Stimulated activated naive CD8-positive, alpha-beta T cell treated with anti-CD3 and anti-CD28 coated beads, Interleukin-15, Interleukin-2, amounts not matched to agents 100 U/mL and 50 U/mL, for 24 hours (primary cell): ENCODE measurements at regions not wholly inside any gene's neighbourhood (a gene's known extent, or its start where the extent isn't known, plus 50 kb on each side); places are given as distances from the start of the nearest gene placed in this dataset.
"Not testable (repeated sequence)": the region's sequence is repeated elsewhere in the genome, so short reads cannot be mapped to it uniquely, and the experiment has no call there.

Source experiments
- ATAC-seq: fragments of 150-1000 bp; cut with Tn5 transposase; one replicate; pipeline ENCODE4 v1.10.0; 2021
- DNase-seq: peaks from one replicate; pipeline ENCODE4 v3.0.0; 2021

DNA sequence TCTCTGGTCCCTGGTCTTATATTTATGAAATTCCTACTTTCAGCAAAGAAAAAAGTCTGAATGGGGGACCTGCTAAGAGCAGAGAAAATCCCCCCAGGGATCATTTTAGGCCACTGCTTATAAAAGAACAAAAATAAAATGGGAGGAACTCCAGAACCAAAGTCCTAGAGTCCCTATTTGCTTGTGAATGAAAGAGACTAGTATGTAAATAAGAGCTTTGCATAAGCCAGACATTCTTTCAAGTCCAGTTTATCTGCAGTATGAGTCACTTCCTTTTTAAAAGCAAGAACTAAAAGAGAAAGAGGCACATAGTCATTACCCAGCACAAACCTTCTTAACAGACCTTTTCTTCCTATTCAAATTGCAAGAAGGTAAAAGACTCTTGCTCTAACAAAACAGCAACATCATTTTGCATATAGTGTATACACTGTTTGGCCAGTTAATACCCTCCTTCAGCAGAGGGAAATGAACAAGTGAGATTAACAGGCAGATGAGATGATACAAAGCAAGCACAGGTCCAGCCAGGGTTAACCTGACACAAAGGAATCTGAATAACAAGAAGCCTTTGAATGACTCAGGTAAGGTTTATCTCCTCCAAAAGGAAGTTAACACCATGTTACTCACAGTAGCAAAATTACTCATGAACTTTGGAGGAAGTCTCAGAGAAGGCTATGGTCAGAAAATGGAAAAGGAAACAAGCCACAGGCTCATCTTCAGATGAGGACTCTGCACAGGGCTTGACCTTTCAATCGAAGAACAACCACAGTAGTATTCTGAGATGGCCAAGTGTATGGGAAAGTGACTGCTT lies 87.3 kb downstream of the PHLDA1 start:
- DNase-seq (no peak), ATAC-seq (peak; percentile 94)

DNA sequence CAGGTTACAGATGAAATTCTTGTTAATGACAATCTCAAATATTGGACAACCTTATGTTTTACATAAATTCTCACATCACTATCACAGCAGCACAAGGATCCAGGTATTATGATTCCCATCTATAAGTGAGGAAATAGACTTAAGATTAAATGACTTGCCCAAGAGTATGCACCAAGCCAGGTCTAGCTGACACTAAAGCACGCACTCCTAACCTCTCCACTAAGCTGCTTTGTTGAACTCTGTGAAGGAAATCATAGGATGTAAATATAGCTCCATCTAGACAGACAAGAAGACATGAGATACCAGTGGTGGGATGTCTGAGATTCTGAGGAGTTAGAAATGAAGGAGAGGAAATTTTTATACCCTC lies 87.9 kb downstream of the PHLDA1 start:
- DNase-seq (no peak), ATAC-seq (no peak)

DNA sequence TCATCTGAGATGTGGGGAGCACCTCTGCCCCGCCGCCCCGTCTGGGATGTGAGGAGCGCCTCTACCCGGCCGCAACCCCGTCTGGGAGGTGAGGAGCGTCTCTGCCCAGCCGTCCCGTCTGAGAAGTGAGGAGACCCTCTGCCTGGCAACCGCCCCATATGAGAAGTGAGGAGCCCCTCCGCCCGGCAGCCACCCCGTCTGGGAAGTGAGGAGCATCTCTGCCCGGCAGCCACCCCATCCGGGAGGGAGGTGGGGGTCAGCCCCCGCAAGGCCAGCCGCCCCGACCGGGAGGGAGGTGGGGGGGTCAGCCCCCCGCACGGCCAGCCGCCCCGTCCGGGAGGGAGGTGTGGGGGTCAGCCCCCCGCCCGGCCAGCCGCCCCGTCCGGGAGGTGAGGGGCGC lies 89.9 kb downstream of the PHLDA1 start:
- not testable (repeated sequence) for ATAC-seq, DNase-seq

DNA sequence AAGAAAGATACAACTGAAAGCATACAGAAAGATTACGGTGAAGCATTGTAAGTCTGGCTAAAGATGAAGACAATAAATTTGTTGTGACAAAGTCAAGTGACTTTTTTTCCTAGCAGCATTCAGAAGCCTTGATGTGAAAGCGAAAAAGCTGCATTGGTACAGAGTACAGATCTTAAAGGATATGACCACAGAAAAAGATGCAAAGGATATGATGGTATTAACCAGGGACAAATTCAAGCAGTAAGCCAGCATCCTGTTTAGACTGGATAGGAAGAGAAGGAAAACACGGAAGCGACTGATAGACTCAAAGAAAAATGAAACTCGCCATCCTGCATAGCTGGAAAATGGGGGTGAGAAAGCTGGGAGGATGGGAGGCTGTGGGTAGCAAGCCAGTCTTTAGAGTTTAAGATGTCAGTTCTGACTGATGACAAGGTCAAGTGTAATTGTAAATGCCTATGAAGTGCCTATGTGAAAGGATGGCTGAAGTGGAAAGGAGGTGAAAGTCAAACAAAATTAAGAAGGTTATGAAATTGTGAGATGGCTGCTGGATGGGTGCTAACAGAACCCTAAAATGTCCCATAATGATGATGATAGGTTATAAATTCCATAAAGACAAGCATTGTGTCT lies 92.4 kb downstream of the PHLDA1 start:
- DNase-seq (no peak), ATAC-seq (peak; percentile 39)

DNA sequence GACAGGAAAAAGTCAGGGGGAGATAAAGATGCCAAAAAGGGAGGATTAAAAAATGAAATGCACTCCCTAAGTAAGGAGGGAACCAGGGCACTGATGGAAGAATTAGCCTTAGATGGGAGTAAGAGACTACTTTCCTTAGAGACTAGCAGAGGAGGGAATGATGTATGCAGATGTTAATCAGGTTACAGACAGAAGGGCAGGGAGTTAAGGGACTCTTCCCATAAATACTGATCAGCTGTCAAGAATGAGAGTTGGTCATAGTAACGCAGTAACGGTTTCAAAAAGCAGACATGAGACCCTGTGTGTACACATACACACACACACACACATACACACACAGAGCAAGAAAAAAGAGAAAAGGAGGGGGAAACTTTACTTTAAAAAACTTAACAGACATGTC lies 93.4 kb downstream of the PHLDA1 start:
- DNase-seq (no peak), ATAC-seq (no peak)

DNA sequence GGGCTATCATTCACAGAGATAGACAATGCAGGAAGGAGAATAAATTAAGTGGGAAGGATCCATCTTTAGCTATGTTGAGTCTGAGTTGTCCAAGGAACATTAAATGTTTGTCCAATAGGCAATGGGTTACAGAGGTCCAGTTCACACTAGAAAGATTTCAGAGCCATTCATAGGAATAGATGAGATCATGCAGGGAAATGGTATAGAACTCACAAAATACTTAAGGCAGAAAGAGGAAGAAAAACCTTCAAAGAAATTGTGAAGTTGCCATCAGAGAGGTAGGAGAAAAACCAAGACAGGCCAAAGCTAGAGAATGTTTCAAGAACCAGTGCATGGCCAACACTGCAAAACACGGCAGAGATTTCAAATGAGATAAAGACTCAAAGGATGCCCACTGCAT lies 94.1 kb downstream of the PHLDA1 start:
- DNase-seq (no peak), ATAC-seq (no peak)

DNA sequence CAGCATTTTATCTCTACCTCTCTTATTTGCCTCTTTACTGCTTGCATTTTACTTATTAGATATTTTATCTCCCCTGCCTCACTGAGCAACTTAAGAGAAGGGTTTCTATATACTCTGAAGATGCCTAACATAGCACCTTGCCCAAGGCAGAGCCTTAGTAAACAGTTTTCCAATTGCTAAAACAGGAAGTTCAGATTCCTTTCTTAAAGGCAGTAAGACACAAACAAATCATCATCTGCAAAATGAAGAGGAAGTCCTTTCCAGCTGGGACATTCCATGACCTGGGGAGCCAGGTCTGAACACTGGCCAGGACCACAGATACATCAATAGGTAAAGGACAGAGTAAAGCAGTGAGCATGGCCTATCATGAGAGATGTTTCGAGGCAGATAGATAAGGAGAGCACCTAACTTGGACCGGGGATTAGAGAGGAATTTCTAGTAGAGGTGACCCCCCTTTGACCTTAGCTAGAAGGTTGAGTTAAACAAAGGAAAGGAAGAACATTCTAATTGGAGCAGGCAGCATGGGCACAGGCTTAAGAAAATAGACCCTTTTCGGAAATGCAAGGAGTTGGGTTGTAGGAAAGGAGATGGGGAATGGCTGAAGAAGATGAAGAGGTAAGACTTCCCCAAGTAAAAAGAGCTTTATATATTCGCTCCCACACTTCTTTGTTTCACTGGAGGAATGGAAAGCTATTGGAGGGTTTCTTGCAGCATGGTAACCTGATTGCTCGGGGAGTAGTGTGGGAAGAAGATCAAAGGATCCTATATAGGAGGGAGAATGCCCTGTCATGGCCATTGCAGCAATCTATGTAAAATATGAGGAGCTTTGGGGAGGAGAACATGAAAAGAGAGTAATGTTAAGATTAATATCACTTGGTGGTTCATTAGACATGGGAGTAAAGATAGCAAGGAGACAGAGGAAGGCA lies 94.8 kb downstream of the PHLDA1 start:
- DNase-seq = no peak
- no peak for ATAC-seq

DNA sequence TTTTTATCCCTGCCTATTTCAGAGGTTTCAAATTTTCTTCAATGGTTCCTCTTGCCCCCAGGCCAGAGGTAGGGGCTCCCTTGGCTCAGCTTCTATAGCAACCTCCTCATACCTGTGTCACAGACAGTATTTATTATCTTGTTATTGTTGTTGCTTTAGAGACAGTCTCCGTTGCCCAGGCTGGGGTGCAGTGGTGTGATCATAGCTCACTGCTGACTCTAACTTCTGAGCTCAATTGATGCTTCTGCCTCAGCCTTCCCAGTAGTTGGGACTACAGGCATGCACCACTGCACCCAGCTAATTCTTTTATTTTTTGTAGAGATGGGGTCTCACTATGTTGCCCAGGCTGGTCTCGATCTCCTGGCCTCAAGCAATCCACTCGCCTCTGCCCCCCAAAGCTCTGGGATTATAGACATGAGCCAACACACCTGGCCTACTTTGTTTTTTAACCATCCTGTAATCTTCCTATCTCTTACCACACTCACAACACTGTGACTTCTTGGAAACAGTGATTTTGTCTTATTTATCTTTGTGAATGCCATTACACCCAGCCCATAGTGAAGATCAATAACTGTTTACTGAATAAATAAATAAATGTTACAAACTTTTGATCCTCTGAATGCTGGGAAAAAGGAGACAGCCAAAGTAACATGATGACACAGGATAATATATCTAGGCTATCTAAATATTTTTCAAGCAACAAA lies 95.9 kb downstream of the PHLDA1 start:
- ATAC-seq (no peak), DNase-seq (no peak)

DNA sequence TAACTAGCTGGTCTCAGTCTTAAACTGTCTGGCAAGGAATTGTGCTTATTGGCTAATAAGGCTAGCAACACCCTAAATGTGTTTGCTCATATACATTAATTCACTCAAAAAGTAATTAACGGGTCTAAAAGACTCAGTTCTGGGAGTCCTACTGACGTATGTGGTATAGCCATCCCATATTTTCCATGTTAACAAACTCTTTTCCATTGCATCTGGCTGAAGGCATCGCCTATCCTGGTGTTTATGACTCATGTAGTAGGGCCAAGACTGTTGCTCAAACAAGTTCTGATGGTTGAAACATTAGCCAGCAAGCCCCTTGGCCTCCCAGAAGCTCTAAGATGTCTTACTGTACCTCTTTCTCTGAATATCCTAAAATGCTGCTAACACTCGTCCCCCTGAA lies 98.5 kb downstream of the PHLDA1 start:
- DNase-seq (no peak), ATAC-seq (peak; percentile 26)

DNA sequence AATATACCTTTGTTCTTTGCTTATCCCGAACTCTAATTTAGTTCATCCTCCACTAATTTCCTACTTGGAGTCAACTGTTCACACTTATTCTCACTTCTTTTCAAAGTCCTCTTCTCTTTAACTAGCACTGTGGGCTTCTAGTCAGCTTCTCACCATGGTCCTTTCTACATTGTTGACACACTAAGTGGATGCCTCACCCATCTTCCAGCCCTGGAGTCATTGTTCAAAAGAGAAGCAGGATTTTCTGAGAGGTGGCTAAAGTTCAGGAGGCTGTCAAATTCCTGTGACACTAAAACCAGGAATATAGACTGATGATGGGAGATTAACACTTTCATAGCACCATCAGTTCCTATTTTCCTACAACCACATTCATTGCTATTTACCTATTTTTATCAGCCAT lies 99.3 kb downstream of the PHLDA1 start:
- ATAC-seq (no peak), DNase-seq (no peak)

DNA sequence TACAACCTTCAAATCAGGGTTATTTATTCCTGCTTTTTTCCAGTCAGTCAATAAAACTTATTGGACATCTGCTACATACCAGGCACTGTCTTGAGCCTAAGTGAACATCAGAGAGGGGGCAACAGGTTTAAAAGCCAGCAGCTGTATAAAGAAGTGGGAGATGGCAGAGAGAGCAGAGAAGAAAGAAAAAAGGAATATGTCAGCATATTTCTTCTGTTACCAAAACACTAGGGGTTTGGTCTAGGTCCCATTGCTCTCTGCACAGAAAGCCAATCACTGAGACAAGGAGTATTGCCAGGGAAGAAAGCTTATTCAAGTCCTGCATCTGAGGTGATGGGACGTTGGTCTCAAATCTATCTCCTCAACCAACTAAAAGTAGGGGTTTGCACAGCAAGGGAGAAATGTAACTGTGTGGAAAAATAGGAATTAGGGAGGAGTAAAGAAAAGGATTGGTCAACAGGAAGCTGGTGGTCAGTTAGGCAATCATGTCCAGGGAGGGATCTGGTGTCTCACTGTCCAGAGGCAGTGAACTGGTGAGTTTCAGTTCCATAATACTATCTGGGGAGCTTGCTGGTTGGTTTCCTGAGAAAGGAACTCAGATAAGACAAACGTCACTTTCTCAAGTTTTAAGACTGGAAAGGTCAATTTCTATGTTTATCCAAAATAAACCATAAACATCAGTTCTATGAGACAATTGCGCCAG lies 107.5 kb downstream of the PHLDA1 start:
- no peak for ATAC-seq

DNA sequence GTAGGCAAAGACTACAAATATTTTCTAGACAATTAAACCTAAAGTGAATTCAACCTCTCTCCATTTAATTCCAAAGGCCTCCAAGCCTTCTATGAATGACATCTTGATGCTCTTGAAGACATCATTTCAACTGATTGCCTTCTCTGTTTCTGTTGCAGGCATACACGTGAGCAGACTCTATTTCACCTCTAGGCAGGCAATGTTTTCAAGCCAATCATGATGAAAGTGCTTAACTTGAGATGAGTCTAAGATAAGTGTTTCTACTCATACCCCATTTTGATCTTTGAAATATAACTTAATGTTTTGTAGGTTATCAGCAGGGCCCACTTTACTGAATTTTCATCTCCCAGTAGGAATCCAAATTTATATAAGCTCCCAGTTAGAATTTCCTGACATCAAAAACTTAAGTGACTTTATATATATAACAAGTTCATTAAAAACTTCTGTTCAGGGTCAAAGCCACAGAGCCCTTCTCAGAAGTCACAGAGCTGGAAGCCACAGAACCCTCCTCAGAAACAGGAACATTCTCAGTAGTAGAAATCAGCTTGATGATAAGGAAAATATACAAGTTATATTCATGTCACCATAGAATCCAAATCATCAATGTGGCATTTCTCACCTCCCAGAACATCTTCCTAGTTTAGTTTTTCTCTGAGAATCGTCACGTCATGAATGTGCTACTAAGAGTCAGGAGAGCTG lies 108.5 kb downstream of the PHLDA1 start:
- ATAC-seq (no peak), DNase-seq (no peak)

More for the DNA sequence above, 107.5 kb downstream of the PHLDA1 start:
- DNase-seq = no peak

DNA sequence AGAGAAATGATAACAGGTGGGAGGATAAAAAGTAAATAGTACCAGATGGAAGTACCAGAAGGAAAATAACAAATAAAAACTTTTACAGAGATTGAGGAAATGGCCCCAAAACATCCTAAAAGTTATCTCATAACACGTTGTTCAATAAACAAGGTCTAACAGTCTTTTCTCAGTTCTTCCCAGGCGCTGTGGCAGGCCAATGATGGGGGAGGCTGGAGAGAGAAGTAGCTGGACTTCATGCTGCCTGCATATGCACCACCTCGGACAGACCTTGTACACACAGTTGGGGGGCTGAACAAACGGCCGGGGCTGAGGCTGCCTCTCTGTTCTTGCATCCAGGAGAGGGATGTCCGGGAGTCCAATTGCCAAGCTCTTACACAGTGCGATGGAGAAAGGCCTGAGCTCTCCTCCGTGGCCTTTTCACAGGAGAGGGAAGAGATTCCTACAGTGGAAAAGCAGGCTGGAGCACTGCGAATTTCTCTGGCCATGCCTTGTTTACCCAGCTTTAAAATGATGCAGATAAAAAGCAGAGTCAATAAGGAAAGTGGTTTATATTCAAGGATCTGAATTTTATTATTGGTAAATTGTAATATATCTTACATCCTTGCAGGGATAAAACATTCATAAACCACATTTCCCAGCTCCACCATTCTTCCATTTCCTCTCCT lies 109.8 kb downstream of the PHLDA1 start:
- ATAC-seq (no peak), DNase-seq (no peak)

DNA sequence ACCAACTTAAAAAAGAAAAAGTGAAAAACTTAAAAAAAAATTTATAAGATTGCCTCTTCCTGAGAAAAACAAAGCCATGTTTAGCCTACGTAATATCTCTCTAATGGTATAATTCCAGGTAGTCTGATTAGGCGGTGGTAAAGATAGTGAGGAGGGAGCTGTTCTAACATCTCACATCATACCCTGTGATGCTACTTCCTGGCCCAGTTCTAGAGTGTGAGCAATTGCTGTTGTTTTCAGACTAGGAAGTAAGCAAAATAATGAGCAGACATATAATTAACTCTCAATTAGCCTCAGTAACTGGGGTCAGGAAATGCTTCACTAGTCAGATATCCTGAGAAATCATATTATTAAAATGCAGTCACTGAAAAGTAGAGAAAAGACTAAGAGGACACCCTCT lies 113.9 kb downstream of the PHLDA1 start:
- ATAC-seq = no peak

DNA sequence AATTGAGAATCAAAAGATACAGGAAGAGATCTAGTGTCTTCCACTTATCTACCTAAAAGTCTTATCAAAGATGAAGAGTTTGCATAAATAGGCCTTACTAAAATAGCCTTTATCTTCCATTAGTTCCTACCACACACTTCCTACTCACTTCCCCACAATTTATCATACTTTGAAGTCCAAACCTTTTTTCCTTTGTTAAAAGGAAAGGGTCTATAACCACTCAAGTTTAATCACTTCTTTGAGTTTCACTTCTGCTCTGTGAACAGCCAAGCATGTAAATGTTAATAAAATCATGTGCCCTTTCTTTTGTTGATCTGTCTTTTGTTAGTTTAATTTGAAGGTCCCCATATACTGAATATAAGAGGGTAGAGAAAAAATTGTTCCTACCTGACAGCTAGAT lies 114.5 kb downstream of the PHLDA1 start:
- ATAC-seq = no peak
- DNase-seq = no peak

More for the DNA sequence above, 113.9 kb downstream of the PHLDA1 start:
- no peak for DNase-seq

DNA sequence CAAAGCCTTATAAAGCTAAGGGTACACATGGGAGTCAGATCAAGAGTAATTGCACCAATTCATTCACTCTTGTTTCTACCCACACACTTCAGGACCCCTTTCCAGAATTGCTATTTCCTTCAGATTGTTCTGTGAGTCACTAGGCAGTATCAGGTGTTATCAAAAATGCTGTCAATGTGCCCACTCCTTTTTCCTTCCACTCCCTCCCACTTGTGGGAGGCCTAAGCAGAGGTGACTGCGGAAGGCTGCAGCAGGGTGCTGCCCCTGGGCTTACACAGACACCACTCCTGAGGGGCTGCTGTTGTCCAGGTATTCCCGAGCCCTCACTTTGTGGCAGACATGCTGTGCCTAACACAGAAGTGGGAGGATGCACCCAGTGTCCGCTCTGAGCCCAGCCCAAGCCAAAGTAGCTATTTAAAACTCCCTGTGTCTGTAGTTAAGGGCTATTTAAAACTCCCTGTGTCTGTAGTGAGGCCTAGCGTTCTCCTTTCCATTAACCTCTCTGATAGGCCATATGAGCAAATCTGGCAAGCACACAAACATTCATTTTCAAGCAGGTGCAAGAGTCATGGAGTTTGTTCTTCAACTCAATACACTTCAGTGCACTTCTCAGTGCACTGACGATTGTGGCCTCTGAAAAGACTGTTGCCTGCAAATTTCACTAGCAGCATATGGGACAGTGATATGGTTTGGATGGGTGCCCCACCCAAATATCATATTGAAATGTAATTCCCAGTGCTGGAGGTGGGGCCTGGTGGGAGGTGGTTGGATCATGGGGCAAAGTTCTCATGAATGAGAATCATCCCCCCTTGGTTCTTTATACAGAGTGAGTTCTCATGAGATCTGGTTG lies 117.8 kb downstream of the PHLDA1 start:
- ATAC-seq = peak; percentile 98
- peak; percentile 68 for DNase-seq

DNA sequence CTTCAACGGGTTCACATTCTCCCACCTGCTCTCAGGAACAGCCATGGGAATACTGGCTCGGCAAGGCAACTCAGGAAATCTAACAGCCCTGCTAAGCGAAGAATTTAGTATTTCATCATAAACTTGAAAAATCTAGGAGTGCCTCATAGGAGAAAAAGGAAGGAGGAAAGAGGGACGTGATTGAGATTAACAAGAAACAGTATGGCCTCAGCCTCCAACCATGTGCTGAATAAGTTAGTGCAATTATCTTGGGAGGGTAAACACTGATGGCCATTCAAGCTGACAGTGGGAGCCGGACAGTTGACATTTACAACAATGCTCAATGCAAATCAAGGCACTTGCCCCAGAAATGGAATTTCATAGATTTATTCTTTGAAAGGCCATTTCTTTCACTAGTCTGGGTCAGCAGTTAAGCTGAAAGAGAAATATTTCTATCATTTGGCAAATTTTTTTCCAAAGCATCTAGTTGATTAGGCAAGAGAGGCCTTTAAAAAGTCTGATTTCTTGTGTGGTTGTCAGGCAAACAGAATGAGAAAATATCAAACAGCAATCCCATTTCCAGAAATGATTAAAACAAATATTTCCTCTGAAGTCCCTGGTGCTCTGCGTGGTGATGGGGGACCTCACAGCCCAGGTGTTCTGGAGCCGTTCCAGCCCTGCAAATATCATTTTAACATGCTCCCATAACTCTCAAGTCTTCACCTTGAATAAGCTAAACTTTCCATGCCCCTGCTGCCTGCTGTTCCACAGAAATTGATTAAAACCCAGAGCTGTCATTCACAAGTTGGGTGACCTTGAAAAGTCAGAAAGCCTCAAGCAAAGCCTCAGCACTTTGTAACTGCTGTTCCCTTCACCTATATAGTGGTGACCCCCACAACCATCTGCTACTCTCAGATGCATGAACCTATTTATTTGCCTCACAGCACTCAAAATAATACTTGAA lies 121.6 kb downstream of the PHLDA1 start:
- ATAC-seq (no peak), DNase-seq (no peak)

DNA sequence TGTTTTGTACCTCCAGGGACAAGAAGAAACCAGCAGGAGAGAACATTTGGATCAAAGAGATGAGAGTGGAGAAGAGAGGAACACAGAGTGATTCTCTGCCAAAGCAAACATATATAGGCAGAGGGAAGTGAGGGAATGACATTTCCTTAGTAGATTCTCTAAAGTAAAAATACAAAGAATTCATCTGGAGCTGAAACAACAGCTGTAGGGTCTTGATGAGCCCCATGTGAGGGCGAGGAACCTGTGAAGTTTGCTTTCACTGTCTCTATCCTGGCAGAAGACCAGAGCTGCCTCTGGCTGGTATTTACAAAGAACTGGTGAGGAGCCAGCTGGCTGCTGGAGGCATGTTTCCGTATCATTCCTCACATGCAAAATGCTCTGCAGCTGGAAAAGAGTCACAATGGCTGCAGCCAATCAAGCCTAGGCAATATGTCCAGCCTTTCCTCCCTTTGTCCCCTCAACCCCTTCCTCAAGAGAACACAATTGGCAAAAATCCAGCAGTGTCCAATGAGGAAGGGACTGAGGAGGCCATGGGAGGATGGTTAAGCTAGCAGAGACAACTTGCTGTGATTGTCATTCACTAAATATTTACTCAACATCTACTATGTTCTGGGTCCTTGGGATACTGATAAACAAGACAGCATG lies 122.5 kb downstream of the PHLDA1 start:
- ATAC-seq = no peak
- no peak for DNase-seq
